Endothelial cell of umbilical vein (primary cell): ENCODE measurements at regions not wholly inside any gene's neighbourhood (a gene's known extent, or its start where the extent isn't known, plus 50 kb on each side); places are given as distances from the start of the nearest gene placed in this dataset.

Experiments
- BruUV-seq: library from RNA; stranded (reverse); fragments of 400-500 nt; replicated peaks from 2 replicates; lab custom pipeline; 2021; lab: Mats Ljungman, UMichigan
- CTCF ChIA-PET: fragments of 300-600, 350-600 bp; sonication (Branson Sonifier 250); formaldehyde crosslinking; loops from one replicate; lab custom pipeline; 2021; ENCODE audit warnings: antibody characterized with exemption, inconsistent platforms; lab: Charles Lee
- POLR2A ChIA-PET: fragments of 300-600, 350-600 bp; sonication (Branson Sonifier 250); formaldehyde crosslinking; loops from one replicate; lab custom pipeline; 2021; ENCODE audit warnings: antibody characterized with exemption, inconsistent platforms; lab: Charles Lee
- DNase-seq: peaks from one replicate; pipeline ENCODE4 v3.0.0-alpha.2; 2011; ENCODE audit warnings: low read depth, low spot score
- FAIRE-seq: peaks from 2 replicates; lab custom pipeline; 2011; peaks lifted over from hg19 to GRCh38; lab: Jason Lieb, UNC
- H2AFZ ChIP-seq: 2 replicates; pipeline ENCODE4 v1.6.0; 2012; ENCODE audit warnings: low read depth, low read length, control low read depth, inconsistent platforms
- H3K27ac ChIP-seq: 2 replicates; pipeline ENCODE4 v1.5.1; 2011; ENCODE audit warnings: low read depth, mild to moderate bottlenecking, control low read depth, low read length, moderate library complexity; ENCODE audit not compliant: insufficient read depth
- H3K27me3 ChIP-seq, 2 experiments: 2 replicates each; pipeline versions ENCODE4 v1.6.0 to v1.6.1; 2011; ENCODE audit warnings: low read length in 2 of 2, mixed read lengths in 1 of 2; ENCODE audit not compliant: control insufficient read depth in 2 of 2, insufficient read depth in 2 of 2
- H3K36me3 ChIP-seq, 2 experiments: 2 replicates in 1 of 2; 3 replicates in 1 of 2; pipeline ENCODE4 v1.5.1; 2011; ENCODE audit warnings: low read length in 2 of 2, mild to moderate bottlenecking in 1 of 2, moderate library complexity in 1 of 2; ENCODE audit not compliant: control insufficient read depth in 2 of 2, insufficient read depth in 2 of 2; ENCODE audit errors: extremely low read depth in 1 of 2
- H3K4me1 ChIP-seq: 3 replicates; pipeline ENCODE4 v1.5.1; 2011; ENCODE audit warnings: mild to moderate bottlenecking, low read length; ENCODE audit not compliant: control insufficient read depth, insufficient read depth; ENCODE audit errors: extremely low read depth
- H3K4me2 ChIP-seq: 2 replicates; pipeline ENCODE4 v1.6.1; 2011; ENCODE audit warnings: low read length, control low read depth, mixed read lengths; ENCODE audit not compliant: insufficient read depth
- H3K4me3 ChIP-seq, 3 experiments: fragments of 200-600 bp in 1 of 3; sonication (generic), shearing (Covaris generic) in 1 of 3; replicated peaks in 1 of 3; 2 replicates each; pipeline ENCODE4 v1.5.1; 2011 to 2016; ENCODE audit warnings: control low read depth in 3 of 3, low read length in 3 of 3, mild to moderate bottlenecking in 2 of 3, inconsistent platforms in 1 of 3, low read depth in 1 of 3, moderate library complexity in 1 of 3; ENCODE audit not compliant: insufficient read depth in 1 of 3
- H3K79me2 ChIP-seq: 2 replicates; pipeline ENCODE4 v1.6.0; 2012; ENCODE audit warnings: low read length, inconsistent platforms; ENCODE audit not compliant: control insufficient read depth, insufficient read depth
- H3K9ac ChIP-seq: replicated peaks from 2 replicates; pipeline ENCODE3; 2011; ENCODE audit warnings: low read length, control low read depth; ENCODE audit not compliant: insufficient read depth; ENCODE audit errors: extremely low read depth
- H3K9me1 ChIP-seq: replicated peaks from 3 replicates; pipeline ENCODE4 v1.6.0; 2011; ENCODE audit warnings: mild to moderate bottlenecking, low read length; ENCODE audit not compliant: control insufficient read depth, insufficient read depth; ENCODE audit errors: extremely low read depth
- H3K9me3 ChIP-seq: replicated peaks from 2 replicates; pipeline ENCODE4 v1.5.1; 2012; ENCODE audit warnings: low read length, inconsistent platforms; ENCODE audit not compliant: control insufficient read depth, insufficient read depth
- H4K20me1 ChIP-seq: replicated peaks from 2 replicates; pipeline ENCODE3; 2011; ENCODE audit warnings: mild to moderate bottlenecking, low read length; ENCODE audit not compliant: control insufficient read depth, insufficient read depth; ENCODE audit errors: extremely low read depth
- CTCF ChIP-seq, 2 donors: IDR thresholded peaks; 1 replicate in 1 of 2; 2 replicates in 1 of 2; pipeline ENCODE4 v1.5.1; 2011; ENCODE audit warnings: low read length in 2 of 2, mild to moderate bottlenecking in 2 of 2, moderate library complexity in 2 of 2, control low read depth in 1 of 2, inconsistent platforms in 1 of 2, low read depth in 1 of 2; ENCODE audit not compliant: insufficient read depth in 1 of 2; ENCODE audit errors: extremely low read depth in 1 of 2
- EZH2 ChIP-seq: IDR thresholded peaks from 2 replicates; pipeline ENCODE4 v1.6.1; 2012; ENCODE audit warnings: borderline replicate concordance, low read depth, mild to moderate bottlenecking, moderate library complexity, low read length, inconsistent platforms; ENCODE audit not compliant: severe bottlenecking
- FOS ChIP-seq: IDR thresholded peaks from 2 replicates; pipeline ENCODE4 v1.6.1; 2011; ENCODE audit warnings: mild to moderate bottlenecking, low read length, moderate library complexity, borderline replicate concordance; ENCODE audit not compliant: insufficient read depth
- GATA2 ChIP-seq: IDR thresholded peaks from 2 replicates; pipeline ENCODE4 v1.7.0; 2011; ENCODE audit warnings: low read depth, mild to moderate bottlenecking, moderate library complexity, mixed read lengths, low read length; ENCODE audit not compliant: insufficient read length, insufficient read depth
- JUN ChIP-seq: IDR thresholded peaks from 2 replicates; pipeline ENCODE4 v1.6.1; 2011; ENCODE audit warnings: borderline replicate concordance, low read depth; ENCODE audit not compliant: insufficient read length, insufficient read depth
- MAX ChIP-seq: IDR thresholded peaks from 2 replicates; pipeline ENCODE4 v1.6.1; 2011; ENCODE audit not compliant: insufficient read depth, insufficient read length
- MYC ChIP-seq: IDR thresholded peaks from one replicate; pipeline ENCODE4 v1.6.1; 2011; ENCODE audit warnings: mild to moderate bottlenecking, low read depth, low read length
- POLR2A ChIP-seq: IDR thresholded peaks from 2 replicates; pipeline ENCODE4 v1.6.1; 2012; ENCODE audit warnings: low read depth, mild to moderate bottlenecking, control low read depth, low read length
- POLR2AphosphoS5 ChIP-seq: IDR thresholded peaks from 2 replicates; pipeline ENCODE4 v1.6.1; 2012; ENCODE audit warnings: low read depth, mild to moderate bottlenecking, control low read depth, low read length, moderate library complexity; ENCODE audit not compliant: insufficient read depth
- dilution Hi-C: fragments of 300-500 bp; cut with MboI; formaldehyde crosslinking; loops from one replicate; pipeline ENCODE4 v1.15.0; 2019; ENCODE audit warnings: low sequenced_read_pairs; ENCODE audit not compliant: extremely low pct_ligation_motif_present
- intact Hi-C: fragments of 100-400 bp; cut with micrococcal nuclease; formaldehyde crosslinking; loops from one replicate; pipeline ENCODE4 v1.10.0; 2022

GRCh38 chr1:208923946-208924720 lies 659.4 kb upstream of the CAMK1G start:
- POLR2A ChIA-PET, result no interaction called here

More at GRCh38 chr1:208923946-208924720, 659.4 kb upstream of the CAMK1G start:
- dilution Hi-C loops, result no loop called here
- no peaks in the 10 kb centered on the region for H3K9me1 ChIP-seq
- DNase-seq (no peak), FAIRE-seq (no peak)
- peaks cover 8% of the 10 kb centered on the region for H3K4me1 ChIP-seq
- intact Hi-C loops, result no loop called here
- CTCF ChIA-PET, result interaction anchor here (1.4 kb wide), 1 partner anchor 16 kb away, joined by 4 read pairs; no protein-coding TSS in a partner anchor
- no peaks in the 10 kb centered on the region for H4K20me1 ChIP-seq
- H3K79me2 ChIP-seq, result no peaks in the 10 kb centered on the region
- no peak overlapping the region for H3K4me2 ChIP-seq
- H3K9ac ChIP-seq, result no peak overlapping the region
- no peak overlapping the region for H3K27ac ChIP-seq
- H3K9me3 ChIP-seq, result no peaks in the 10 kb centered on the region
- H3K4me3 ChIP-seq, result no peak overlapping the region
- no peaks in the 10 kb centered on the region for H3K36me3 ChIP-seq
- no peak for TF ChIP-seq GATA2
- no peak for TF ChIP-seq CTCF (IDR thresholded peaks at IDR 0.05; ENCODE audit: extremely low read depth in 1 of 2, insufficient read depth in 1 of 2, low read depth in 1 of 2, low read length in 2 of 2)
- TF ChIP-seq MAX, result no peak
- no peak for TF ChIP-seq POLR2AphosphoS5
- TF ChIP-seq EZH2, result no peak
- no peak for TF ChIP-seq MYC
- no peak for TF ChIP-seq FOS
- TF ChIP-seq JUN, result no peak
- no peak for TF ChIP-seq POLR2A
- no TSS peak for BruUV-seq
- H3K27me3 ChIP-seq, result no peaks in the 10 kb centered on the region
- H2AFZ ChIP-seq, result no peak overlapping the region
